Hematopoietic multipotent progenitor cell treated with erythropoietin and hydrocortisone succinate and interleukin-3 and kit ligand, for 6 days (in vitro differentiated cells): ENCODE measurements at regions not wholly inside any gene's neighbourhood (a gene's known extent, or its start where the extent isn't known, plus 50 kb on each side); places are given as distances from the start of the nearest gene placed in this dataset.
"Not testable (repeated sequence)": the region's sequence is repeated elsewhere in the genome, so short reads cannot be mapped to it uniquely, and the experiment has no call there.

Experiments used
- DNase-seq: peaks from one replicate; pipeline ENCODE4 v3.0.0-alpha.2; 2015

DNA sequence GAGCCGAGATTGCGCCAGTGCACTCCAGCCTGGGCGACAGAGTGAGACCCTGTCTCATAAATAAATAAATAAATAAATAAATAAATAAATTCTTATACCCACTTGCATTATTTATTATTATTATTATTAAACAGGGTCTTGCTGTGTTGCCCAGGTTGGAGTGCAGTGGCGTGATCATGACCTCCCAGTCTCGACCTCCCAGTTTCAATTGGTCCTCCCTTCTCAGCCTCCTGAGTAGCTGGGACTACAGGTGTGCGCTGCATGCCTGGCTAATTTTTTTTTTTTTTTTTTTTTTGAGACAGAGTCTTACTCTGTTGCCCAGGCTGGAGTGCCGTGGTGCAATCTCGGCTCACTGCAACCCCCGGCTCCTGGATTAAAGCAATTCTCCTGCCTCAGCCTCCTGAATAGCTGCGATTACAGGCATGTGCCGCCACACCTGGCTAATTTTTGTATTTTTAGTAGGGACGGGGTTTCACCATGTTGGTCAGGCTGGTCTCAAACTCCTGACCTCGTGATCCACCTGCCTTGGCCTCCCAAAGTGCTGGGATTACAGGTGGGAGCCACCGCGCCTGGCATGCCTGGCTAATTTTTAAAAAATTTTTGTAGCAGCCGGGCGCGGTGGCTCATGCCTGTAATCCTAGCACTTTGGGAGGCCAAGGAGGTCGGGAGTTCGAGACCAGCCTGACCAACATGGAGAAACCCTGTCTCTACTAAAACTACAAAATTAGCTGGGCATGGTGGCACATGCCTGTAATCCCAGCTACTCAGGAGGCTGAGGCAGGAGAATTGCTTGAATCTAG lies 150.2 kb downstream of the SEC14L1 start:
- DNase-seq = not testable (repeated sequence)

DNA sequence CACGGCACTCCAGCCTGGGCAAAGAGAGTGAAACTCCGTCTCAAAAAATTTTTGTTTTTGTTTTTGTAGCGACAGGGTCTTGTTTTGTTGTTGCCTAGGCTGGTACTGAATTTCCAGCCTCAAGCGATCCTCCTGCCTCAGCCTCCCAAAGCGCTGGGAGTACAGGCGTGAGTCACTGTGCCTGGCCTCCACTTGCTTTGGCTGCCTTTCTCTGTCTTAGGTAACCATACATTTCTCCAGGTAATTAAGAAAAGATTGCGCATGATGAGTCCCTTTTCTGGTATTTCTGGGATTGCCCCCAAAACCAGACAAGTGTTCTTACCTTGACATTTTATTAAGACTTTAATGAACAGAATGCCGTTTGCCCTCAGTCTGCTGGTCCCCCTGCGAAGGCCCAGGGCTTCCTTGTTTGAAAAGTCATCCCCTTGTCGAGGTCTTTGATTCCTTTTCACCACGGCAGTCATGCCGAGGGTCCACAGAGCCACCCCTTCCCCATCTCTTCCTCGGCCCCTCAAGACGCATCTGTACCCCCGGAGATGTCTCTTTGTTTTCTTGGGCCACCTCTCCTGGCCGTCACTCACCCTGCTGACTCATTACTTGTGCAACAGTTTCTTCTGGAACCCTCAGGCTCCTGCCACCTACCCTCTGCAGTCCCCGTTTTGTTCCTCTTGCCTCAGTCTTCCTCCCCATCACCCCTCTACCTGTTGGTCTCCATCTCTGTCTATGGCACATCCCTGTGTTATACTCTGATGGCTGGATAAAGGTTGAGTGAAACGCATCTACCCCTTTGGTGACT lies 151.0 kb downstream of the SEC14L1 start:
- DNase-seq = no peak

DNA sequence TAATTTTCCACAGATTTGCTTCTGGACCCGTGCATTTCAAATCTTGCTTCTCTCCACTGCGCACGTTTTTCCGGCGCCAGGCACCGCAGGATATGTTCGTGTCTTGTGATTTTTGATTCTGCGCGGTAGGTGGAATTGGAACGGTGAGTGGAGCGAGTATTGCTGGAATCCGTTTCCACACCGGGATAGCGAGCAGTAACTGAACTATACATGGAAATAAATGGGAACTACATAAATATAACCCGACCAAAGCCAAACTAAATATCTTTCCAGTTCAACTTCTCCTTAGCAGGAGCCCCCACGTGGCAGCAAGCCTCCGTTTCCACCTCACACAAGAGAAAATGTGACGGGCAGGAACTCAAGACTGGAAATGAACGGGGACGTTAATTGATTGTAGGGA lies 154.0 kb downstream of the SEC14L1 start:
- no peak for DNase-seq

DNA sequence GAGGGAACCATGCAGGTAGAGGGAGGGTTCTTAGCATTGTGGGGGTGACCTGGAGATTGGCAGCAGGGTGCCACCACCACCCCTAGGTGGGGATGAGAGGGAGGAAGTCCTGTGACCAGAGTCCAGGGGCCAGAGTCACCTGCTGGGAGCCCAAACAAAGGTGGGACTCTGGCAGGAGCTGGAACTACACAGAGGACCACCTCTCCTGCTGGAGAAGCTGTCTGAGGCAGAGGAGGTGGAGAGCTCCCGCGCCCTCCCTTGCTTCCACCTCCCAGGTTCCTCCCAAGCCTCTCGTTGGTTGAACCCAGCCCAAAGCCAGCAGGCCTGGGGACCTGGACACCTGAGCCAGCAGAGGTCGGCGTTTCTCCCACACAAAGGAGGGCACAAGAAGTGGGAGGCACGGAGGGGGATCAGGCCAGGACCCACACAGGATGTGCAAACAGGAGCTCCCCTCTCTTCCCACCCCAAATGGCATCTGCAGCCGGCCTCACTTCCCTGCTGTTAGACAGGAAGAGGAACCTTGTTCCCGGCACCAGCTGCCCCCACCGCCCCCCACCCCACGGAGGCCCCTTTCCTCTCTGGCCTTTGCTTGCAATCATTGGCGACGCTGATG lies 154.6 kb downstream of the SEC14L1 start:
- no peak for DNase-seq

- DNase-seq = no peak
These were observed 156.1 kb downstream of the SEC14L1 start for GRCh38 chr17:77296769-77297409.

- DNase-seq = no peak
These were observed 157.2 kb downstream of the SEC14L1 start for GRCh38 chr17:77297693-77298666.

DNA sequence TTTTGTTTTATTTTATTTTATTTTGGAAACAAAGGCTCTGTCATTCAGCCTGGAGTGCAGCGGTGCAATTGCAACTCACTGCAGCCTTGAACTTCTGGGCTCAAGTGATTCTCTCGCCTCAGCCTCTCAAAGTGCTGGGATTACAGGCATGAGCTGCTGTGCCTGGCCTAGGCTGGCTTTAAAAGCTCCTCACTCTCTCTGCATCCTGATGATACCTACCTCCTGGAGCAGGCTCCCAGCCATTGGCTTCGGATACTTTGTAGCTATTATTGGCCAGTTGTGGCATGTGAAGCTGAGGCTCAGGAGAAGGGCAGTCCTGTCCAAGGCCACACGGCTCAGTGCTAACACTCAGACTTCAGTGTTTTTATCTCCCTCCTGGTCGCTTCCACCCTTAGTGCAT lies 158.0 kb downstream of the SEC14L1 start:
- no peak for DNase-seq

GRCh38 chr17:77299256-77300015 lies 158.7 kb downstream of the SEC14L1 start:
- no peak for DNase-seq

- no peak for DNase-seq
These were observed 159.4 kb downstream of the SEC14L1 start for GRCh38 chr17:77300016-77300686.

DNA sequence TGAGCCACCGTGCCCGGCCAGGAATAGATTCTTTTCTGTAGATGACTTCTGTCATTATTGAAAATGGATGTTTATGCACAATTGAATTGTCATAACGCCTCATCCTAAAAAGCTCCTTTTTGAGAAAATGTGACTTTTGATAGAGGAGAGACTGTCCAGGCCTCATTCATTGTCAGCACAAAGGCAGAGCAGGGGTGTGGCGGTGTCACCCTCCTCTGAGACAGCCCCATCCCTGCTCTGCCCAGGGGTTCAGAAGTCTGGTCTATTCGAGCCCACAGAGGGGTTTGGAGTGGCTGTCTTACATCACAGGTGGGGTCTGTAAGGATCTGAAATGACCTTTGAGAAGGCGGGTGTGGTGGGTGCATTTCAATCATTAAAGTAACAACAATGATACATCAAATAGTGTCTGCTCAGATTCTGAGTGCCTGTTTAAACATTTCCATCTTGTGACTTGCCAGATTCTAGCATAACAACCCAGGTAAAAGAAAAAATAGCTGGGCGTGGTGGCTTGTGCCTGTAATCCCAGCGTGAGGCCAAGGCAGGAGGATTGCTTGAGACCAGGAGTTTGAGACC lies 161.0 kb downstream of the SEC14L1 start:
- no peak for DNase-seq

GRCh38 chr17:77302682-77303081 lies 161.9 kb downstream of the SEC14L1 start:
- no peak for DNase-seq

DNA sequence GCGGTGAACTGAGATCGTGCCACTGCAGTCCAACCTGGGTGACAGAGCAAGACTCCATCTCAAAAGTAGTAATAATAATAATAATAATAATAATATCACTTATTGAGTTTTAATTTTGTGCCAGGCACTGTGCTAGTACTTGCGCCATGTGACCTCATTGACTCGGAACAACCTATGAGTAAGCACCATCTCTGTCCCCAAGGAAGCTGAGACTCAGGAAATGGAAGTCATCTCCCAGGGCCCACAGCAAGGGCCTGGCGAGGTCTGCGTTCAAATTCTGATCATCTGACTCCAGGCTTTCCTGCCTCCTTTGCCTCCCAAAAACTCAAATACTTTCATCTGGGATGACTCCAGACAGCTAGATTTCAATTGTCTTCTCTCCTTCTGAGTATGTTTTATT lies 162.9 kb downstream of the SEC14L1 start:
- DNase-seq = no peak

DNA sequence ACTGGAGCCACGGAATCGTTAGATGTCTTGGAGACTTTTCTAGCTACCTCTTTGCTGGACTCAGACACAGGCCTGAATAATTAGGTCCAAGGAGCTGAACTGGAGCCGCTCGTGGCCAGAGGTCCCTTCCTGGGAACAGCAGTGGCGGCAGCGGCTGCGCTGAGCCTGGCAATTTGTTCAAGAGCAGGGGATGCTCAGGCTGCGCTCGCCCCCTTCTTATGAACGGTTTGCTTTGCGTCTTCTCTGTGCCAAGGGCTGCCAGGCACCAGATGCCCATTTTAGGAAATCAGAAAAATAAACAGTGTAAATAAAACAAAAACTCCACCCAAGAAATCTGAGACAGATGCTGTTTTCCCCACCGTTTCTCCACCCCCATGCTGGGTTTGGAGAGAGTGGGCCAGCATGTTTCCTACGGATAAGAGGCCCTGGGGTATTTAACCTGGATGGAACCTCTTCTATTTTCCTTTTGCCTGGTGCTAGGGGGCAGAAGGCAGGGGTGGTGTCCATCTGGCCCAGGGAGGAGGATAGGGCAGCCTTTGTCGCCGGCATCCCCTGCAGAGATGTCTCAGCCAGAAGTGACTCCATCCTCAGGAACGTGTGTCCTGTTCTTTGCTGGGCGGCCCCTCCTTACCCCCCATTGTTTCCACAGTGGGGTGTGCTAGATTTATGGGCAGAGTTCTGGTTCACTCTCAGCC lies 163.4 kb downstream of the SEC14L1 start:
- no peak for DNase-seq

DNA sequence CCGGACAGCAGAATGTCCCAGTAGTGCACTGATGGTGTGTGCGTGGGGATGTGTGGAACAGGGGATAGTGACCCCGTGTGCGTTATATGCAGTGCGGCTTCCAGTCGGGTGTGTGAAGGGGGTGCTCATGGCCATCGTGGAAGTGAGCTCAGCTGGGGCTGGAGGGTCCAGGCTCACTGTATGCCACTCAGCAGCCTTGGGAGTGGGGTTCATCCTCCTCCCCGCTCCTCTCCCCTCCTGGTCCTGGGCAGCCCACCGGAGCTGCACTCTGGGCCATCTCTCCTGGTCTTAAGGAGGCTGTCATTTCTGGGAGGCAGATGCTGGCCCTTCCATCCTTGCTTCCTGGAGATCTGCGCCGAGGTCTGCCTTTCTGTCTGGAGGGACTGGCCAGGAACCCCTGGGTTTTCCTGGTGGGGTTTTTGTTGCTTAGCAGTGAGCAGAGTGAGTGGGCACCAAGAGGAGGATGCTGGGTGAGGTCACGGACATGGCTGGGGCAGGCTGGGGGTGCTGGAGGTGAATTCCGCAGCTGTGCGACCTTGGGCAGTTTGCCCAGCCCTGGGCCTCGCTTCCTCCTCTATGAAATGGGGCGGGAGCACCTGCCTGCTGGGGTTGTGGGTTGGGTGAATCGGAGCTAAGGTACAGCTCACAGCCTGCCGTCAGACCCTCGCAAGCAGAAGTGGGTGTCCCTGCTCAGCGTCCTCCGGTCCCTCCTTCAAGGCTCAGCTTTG lies 164.1 kb downstream of the SEC14L1 start:
- no peak for DNase-seq

DNA sequence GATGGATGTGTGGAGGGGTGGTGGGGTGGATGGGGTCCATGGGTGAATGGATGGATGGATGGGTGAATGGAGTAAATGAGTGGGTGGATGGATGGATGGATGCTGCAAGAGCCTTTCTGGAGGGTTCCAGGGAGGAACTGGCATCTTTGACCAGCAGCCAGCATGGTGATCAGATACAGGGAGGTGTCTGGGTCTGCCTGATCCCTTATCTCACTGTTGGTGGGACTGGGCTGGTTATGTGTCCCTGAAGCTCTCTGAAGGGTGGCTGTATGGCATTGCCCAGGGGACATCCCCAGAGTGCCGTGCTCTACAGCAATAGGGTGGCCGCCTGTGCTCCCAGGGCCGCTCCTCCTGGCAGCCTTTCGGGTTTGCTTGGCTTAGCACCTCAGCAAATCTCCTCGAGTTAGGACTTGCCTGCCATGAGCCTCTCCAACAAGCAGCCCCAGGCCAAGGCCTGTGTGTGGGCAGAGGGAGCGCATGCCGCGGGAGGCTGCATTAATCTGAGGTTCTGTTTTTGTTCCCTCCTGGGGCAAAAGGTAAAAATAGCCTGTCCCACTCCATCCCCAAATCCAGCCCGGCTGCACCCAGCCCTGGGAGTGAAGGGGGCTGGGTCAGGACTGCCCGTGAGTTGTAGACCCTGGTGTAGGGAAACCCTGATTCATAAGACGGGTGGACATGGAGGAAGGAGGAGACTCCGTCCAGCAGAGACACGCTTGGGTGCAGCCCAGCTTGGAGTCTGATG lies 165.4 kb downstream of the SEC14L1 start:
- DNase-seq = no peak

GRCh38 chr17:77306790-77307478 lies 166.2 kb downstream of the SEC14L1 start:
- no peak for DNase-seq

GRCh38 chr17:77307479-77308198 lies 166.9 kb downstream of the SEC14L1 start:
- DNase-seq = no peak
